Neutrophil (primary cell): ENCODE measurements at regions not wholly inside any gene's neighbourhood (a gene's known extent, or its start where the extent isn't known, plus 50 kb on each side); places are given as distances from the start of the nearest gene placed in this dataset.

ENCODE experiments used
- H3K27ac ChIP-seq: fragments of 200-600 bp; sonication (generic); 2 replicates; pipeline ENCODE4 v1.5.1; 2016; ENCODE audit warnings: mild to moderate bottlenecking, moderate library complexity
- H3K27me3 ChIP-seq: fragments of 200-600 bp; sonication (generic); 2 replicates; pipeline ENCODE4 v1.6.0; 2016; ENCODE audit warnings: mild to moderate bottlenecking
- H3K36me3 ChIP-seq: fragments of 200-600 bp; sonication (generic); 2 replicates; pipeline ENCODE4 v1.5.1; 2017
- H3K4me1 ChIP-seq, 2 experiments: fragments of 200-600 bp in 1 of 2; sonication (generic) in 1 of 2; 1 replicate in 1 of 2; 2 replicates in 1 of 2; pipeline versions ENCODE4 v1.5.1 to v1.6.1; 2013 to 2016; ENCODE audit warnings: low read depth in 1 of 2, low read length in 1 of 2, mild to moderate bottlenecking in 1 of 2, moderate library complexity in 1 of 2; ENCODE audit not compliant: control insufficient read depth in 1 of 2, insufficient read depth in 1 of 2
- H3K4me3 ChIP-seq, 2 experiments: fragments of 200-600 bp in 1 of 2; sonication (generic) in 1 of 2; 1 replicate in 1 of 2; 2 replicates in 1 of 2; pipeline ENCODE4 v1.5.1; 2013 to 2016; ENCODE audit warnings: low read depth in 1 of 2, low read length in 1 of 2, mild to moderate bottlenecking in 1 of 2, moderate library complexity in 1 of 2
- H3K9me3 ChIP-seq: fragments of 200-600 bp; sonication (generic); 2 replicates; pipeline ENCODE4 v1.5.1; 2016
- CTCF ChIP-seq: fragments of 200-600 bp; sonication (generic); IDR thresholded peaks from 2 replicates; pipeline ENCODE4 v1.5.1; 2016; ENCODE audit warnings: antibody characterized with exemption

GRCh38 chr4:157728215-157728614, 444.6 kb downstream of the GASK1B start:
- no peak overlapping the region for H3K27ac ChIP-seq
- no peaks in the 10 kb centered on the region for H3K9me3 ChIP-seq
- H3K27me3 ChIP-seq: no peaks in the 10 kb centered on the region
- H3K36me3 ChIP-seq: no peaks in the 10 kb centered on the region
- TF ChIP-seq CTCF: no peak
- no peaks in the 10 kb centered on the region for H3K4me1 ChIP-seq
- H3K4me3 ChIP-seq: no peak overlapping the region

GRCh38 chr4:157727163-157727562, 445.7 kb downstream of the GASK1B start:
- Histone ChIP-seq H3K9me3 (no peaks in the 10 kb centered on the region), H3K4me3 (no peak overlapping the region), H3K4me1 (no peaks in the 10 kb centered on the region), H3K27me3 (no peaks in the 10 kb centered on the region), H3K36me3 (no peaks in the 10 kb centered on the region), H3K27ac (no peak overlapping the region)
- no peak for TF ChIP-seq CTCF

GRCh38 chr4:157722146-157722545, 450.7 kb downstream of the GASK1B start:
- no peaks in the 10 kb centered on the region for H3K27me3 ChIP-seq
- H3K36me3 ChIP-seq: no peaks in the 10 kb centered on the region
- no peak for TF ChIP-seq CTCF
- H3K4me3 ChIP-seq: no peak overlapping the region
- H3K27ac ChIP-seq: no peak overlapping the region
- no peaks in the 10 kb centered on the region for H3K4me1 ChIP-seq
- no peaks in the 10 kb centered on the region for H3K9me3 ChIP-seq

- Histone ChIP-seq H3K27ac (no peak overlapping the region), H3K4me3 (no peak overlapping the region), H3K4me1 (no peaks in the 10 kb centered on the region), H3K36me3 (no peaks in the 10 kb centered on the region), H3K9me3 (no peaks in the 10 kb centered on the region), H3K27me3 (no peaks in the 10 kb centered on the region)
- no peak for TF ChIP-seq CTCF
These were observed 459.5 kb downstream of the GASK1B start for GRCh38 chr4:157713342-157713741.

GRCh38 chr4:157706155-157706554, 466.7 kb downstream of the GASK1B start:
- Histone ChIP-seq H3K9me3 (no peaks in the 10 kb centered on the region), H3K27ac (no peak overlapping the region), H3K27me3 (no peaks in the 10 kb centered on the region), H3K4me1 (no peaks in the 10 kb centered on the region), H3K4me3 (no peak overlapping the region), H3K36me3 (no peaks in the 10 kb centered on the region)
- TF ChIP-seq CTCF: no peak

- no peak overlapping the region for H3K27ac ChIP-seq
- no peaks in the 10 kb centered on the region for H3K4me1 ChIP-seq
- no peaks in the 10 kb centered on the region for H3K36me3 ChIP-seq
- no peak for TF ChIP-seq CTCF
- no peaks in the 10 kb centered on the region for H3K27me3 ChIP-seq
- no peak overlapping the region for H3K4me3 ChIP-seq
- no peaks in the 10 kb centered on the region for H3K9me3 ChIP-seq
These were observed 470.0 kb downstream of the GASK1B start for GRCh38 chr4:157702831-157703230.
